HFFc6 (cell line): ENCODE measurements at regions not wholly inside any gene's neighbourhood (a gene's known extent, or its start where the extent isn't known, plus 50 kb on each side); places are given as distances from the start of the nearest gene placed in this dataset.
"Not testable (repeated sequence)": the region's sequence is repeated elsewhere in the genome, so short reads cannot be mapped to it uniquely, and the experiment has no call there.

Experiments used
- DNase-seq: peaks from one replicate; pipeline ENCODE4 v3.0.0-alpha.2; 2018
- H3K27ac Mint-ChIP-seq: 2 replicates; pipeline ENCODE4 v1.8.0; 2020; ENCODE audit warnings: mild to moderate bottlenecking, mixed read lengths
- H3K27me3 Mint-ChIP-seq: 2 replicates; pipeline ENCODE4 v1.8.0; 2021; ENCODE audit warnings: mild to moderate bottlenecking, moderate library complexity, mixed read lengths; ENCODE audit not compliant: insufficient read depth
- H3K36me3 Mint-ChIP-seq: 2 replicates; pipeline ENCODE4 v1.8.0; 2021; ENCODE audit warnings: low read depth, mixed read lengths
- H3K4me1 Mint-ChIP-seq: 2 replicates; pipeline ENCODE4 v1.8.0; 2020; ENCODE audit warnings: low read depth, mixed read lengths
- H3K4me3 Mint-ChIP-seq: 2 replicates; pipeline ENCODE4 v1.8.0; 2020; ENCODE audit warnings: mild to moderate bottlenecking, moderate library complexity, mixed read lengths
- H3K9me3 Mint-ChIP-seq: 2 replicates; pipeline ENCODE4 v1.8.0; 2020; ENCODE audit warnings: mild to moderate bottlenecking, mixed read lengths
- CTCF ChIP-seq: fragments of 200-600 bp; sonication (generic); IDR thresholded peaks from 2 replicates; pipeline ENCODE4 v1.5.0; 2021; ENCODE audit warnings: antibody characterized with exemption, mild to moderate bottlenecking

- Mint-ChIP-seq H3K27me3 (no peaks in the 10 kb centered on the region), H3K36me3 (peaks cover 8% of the 10 kb centered on the region; the same call in 1 of the 2 replicates), H3K4me1 (peaks cover 29% of the 10 kb centered on the region), H3K9me3 (0 out of 2 replicates have a peak, but pooled peaks cover 4% of the 10 kb centered on the region), H3K27ac (no peak overlapping the region), H3K4me3 (no peak overlapping the region)
- no peak for DNase-seq
- TF ChIP-seq CTCF, result no peak
These were observed 75.7 kb downstream of the TNFAIP3 start for GRCh38 chr6:137942736-137943135.

- H3K9me3 Mint-ChIP-seq, H3K27ac Mint-ChIP-seq, H3K36me3 Mint-ChIP-seq, H3K27me3 Mint-ChIP-seq: not testable (repeated sequence)
- DNase-seq, result peak; percentile 34
- Mint-ChIP-seq H3K4me3 (peak overlapping the region; percentile 57; the same call in 1 of the 2 replicates), H3K4me1 (peaks cover 29% of the 10 kb centered on the region)
These were observed 77.3 kb downstream of the TNFAIP3 start for GRCh38 chr6:137944381-137944780.

GRCh38 chr6:137944793-137945498, 77.9 kb downstream of the TNFAIP3 start:
- H3K27me3 Mint-ChIP-seq, result peaks cover 6% of the 10 kb centered on the region
- no peak overlapping the region for H3K27ac Mint-ChIP-seq
- TF ChIP-seq CTCF, result peak; percentile 89
- no peaks in the 10 kb centered on the region for H3K9me3 Mint-ChIP-seq
- DNase-seq, result peak; percentile 53
- no peaks in the 10 kb centered on the region for H3K36me3 Mint-ChIP-seq
- H3K4me1 Mint-ChIP-seq, result peaks cover 25% of the 10 kb centered on the region
- peak overlapping the region; percentile 57 for H3K4me3 Mint-ChIP-seq

GRCh38 chr6:137949686-137950390, 82.8 kb downstream of the TNFAIP3 start:
- Mint-ChIP-seq H3K9me3 (no peaks in the 10 kb centered on the region; the same call in 1 of the 2 replicates), H3K4me1 (peaks cover 2% of the 10 kb centered on the region), H3K36me3 (no peaks in the 10 kb centered on the region), H3K27me3 (peaks cover 12% of the 10 kb centered on the region), H3K27ac (no peak overlapping the region), H3K4me3 (no peak overlapping the region)
- DNase-seq, result no peak
- TF ChIP-seq CTCF, result no peak

- Mint-ChIP-seq H3K4me3 (no peak overlapping the region), H3K27ac (no peak overlapping the region), H3K36me3 (no peaks in the 10 kb centered on the region), H3K27me3 (peaks cover 12% of the 10 kb centered on the region), H3K4me1 (no peaks in the 10 kb centered on the region), H3K9me3 (no peaks in the 10 kb centered on the region; the same call in 1 of the 2 replicates)
- no peak for DNase-seq
- no peak for TF ChIP-seq CTCF
These were observed 83.5 kb downstream of the TNFAIP3 start for GRCh38 chr6:137950581-137950980.

- Mint-ChIP-seq H3K27me3 (peaks cover 12% of the 10 kb centered on the region), H3K36me3 (no peaks in the 10 kb centered on the region), H3K4me1 (no peaks in the 10 kb centered on the region), H3K27ac (no peak overlapping the region), H3K9me3 (no peaks in the 10 kb centered on the region; the same call in 1 of the 2 replicates), H3K4me3 (no peak overlapping the region)
- DNase-seq, result no peak
- no peak for TF ChIP-seq CTCF
These were observed 84.1 kb downstream of the TNFAIP3 start for GRCh38 chr6:137951064-137951597.
